GM12878 (cell line): ENCODE measurements at regions not wholly inside any gene's neighbourhood (a gene's known extent, or its start where the extent isn't known, plus 50 kb on each side); places are given as distances from the start of the nearest gene placed in this dataset.
A peak's percentile ranks its signal among the peaks of the same experiment; 100 is the strongest.

Experiments
- ASH2L ChIP-seq: fragments of 300-600, 200-600 bp; sonication (generic); IDR thresholded peaks from 2 replicates; pipeline ENCODE4 v1.6.1; 2017; ENCODE audit warnings: low read depth, mild to moderate bottlenecking, borderline replicate concordance
- BCL11A ChIP-seq: IDR thresholded peaks from 2 replicates; pipeline ENCODE4 v1.6.1; 2011; ENCODE audit warnings: low read depth, low read length
- CREM ChIP-seq: IDR thresholded peaks from 2 replicates; pipeline ENCODE4 v1.6.1; 2014; ENCODE audit warnings: antibody characterized with exemption, low read depth
- EGR1 ChIP-seq, 2 experiments: IDR thresholded peaks; 1 replicate in 1 of 2; 2 replicates in 1 of 2; pipeline ENCODE4 v1.6.1; 2011 to 2012; ENCODE audit warnings: low read depth in 2 of 2, low read length in 2 of 2, borderline replicate concordance in 1 of 2, mild to moderate bottlenecking in 1 of 2, moderate library complexity in 1 of 2
- ETV6 ChIP-seq, 2 experiments: fragments of 450-650 bp in 1 of 2; IDR thresholded peaks in 1 of 2; conservative IDR thresholded peaks in 1 of 2; 2 replicates each; pipeline ENCODE4 v1.6.1; 2014; ENCODE audit warnings: antibody characterized with exemption in 1 of 2, borderline replicate concordance in 1 of 2, low read depth in 1 of 2, mild to moderate bottlenecking in 1 of 2, moderate library complexity in 1 of 2
- GABPA ChIP-seq: IDR thresholded peaks from 2 replicates; pipeline ENCODE4 v1.6.1; 2014; ENCODE audit warnings: antibody characterized with exemption, low read depth, mild to moderate bottlenecking, inconsistent platforms
- IKZF2 ChIP-seq, 2 experiments: fragments of 450-650 bp; IDR thresholded peaks; 2 replicates each; pipeline ENCODE4 v1.6.1; 2017; ENCODE audit warnings: mild to moderate bottlenecking in 2 of 2, moderate library complexity in 2 of 2
- NFYA ChIP-seq: IDR thresholded peaks from 2 replicates; pipeline ENCODE4 v1.6.1; 2011; ENCODE audit warnings: low read depth, mild to moderate bottlenecking, low read length, improper control_type of control experiment, borderline replicate concordance
- PRDM15 ChIP-seq: fragments of 450-650 bp; formaldehyde crosslinking; IDR thresholded peaks from 2 replicates; pipeline ENCODE4 v1.4.0; 2020; ENCODE audit warnings: mild to moderate bottlenecking, moderate library complexity
- RAD51 ChIP-seq: fragments of 450-650 bp; IDR thresholded peaks from 2 replicates; pipeline ENCODE4 v1.6.1; 2016; ENCODE audit warnings: moderate library complexity, mild to moderate bottlenecking, inconsistent platforms
- RCOR1 ChIP-seq: conservative IDR thresholded peaks from 2 replicates; pipeline ENCODE4 v1.6.1; 2012; ENCODE audit warnings: low read depth, low read length, improper control_type of control experiment
- SMC3 ChIP-seq: IDR thresholded peaks from 2 replicates; pipeline ENCODE4 v1.6.1; 2011; ENCODE audit warnings: low read length, improper control_type of control experiment, borderline replicate concordance
- SREBF2 ChIP-seq: IDR thresholded peaks from 2 replicates; pipeline ENCODE4 v1.6.1; 2012; ENCODE audit warnings: mild to moderate bottlenecking, low read length
- SUPT20H ChIP-seq: IDR thresholded peaks from 2 replicates; pipeline ENCODE4 v1.6.1; 2011; ENCODE audit warnings: low read depth, mild to moderate bottlenecking, low read length, moderate library complexity, borderline replicate concordance; ENCODE audit not compliant: control insufficient read depth
- ZNF217 ChIP-seq: fragments of 450-650 bp; IDR thresholded peaks from 2 replicates; pipeline ENCODE4 v1.6.1; 2017; ENCODE audit warnings: antibody characterized with exemption, mild to moderate bottlenecking
- TF ChIP-seq, protein P1 (sequence below): fragments of 150-350 bp; IDR thresholded peaks from 2 replicates; pipeline ENCODE4 v1.6.1; 2014; ENCODE audit warnings: mild to moderate bottlenecking, low read depth, low read length

DNA sequence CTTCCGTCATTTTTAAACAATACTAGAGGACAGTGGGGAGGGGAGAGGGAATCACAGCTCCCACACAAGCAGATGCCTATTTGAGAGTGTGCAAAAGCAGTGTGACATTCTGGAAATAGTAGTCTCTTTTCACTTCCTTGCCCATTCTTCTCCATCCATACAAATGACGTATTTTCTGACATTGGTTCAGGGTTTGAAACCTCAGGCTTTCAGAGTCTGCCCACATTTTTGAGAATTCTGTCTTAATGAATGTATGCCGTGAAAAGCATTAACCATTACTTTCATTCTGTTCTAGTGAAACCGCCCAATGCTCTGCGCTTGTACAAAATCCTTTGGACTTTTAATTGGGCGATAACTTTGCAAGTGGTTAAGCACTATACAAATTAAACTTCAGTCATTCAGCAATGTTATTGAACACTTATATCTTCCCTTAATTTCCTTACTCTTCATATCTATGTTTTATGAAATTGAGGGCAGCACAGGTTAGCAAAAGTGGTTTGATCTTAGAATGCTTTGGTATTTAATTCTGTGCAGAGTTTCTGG is 265.7 kb downstream of the SOX4 start (continued):
- TF ChIP-seq PRDM15 (CRISPR knock-in tag) (no peak), ASH2L (no peak), ETV6 (conservative IDR thresholded peaks at IDR 0.05 in 1 of 2, IDR thresholded peaks at IDR 0.05 in 1 of 2; ENCODE audit: borderline replicate concordance in 1 of 2, low read depth in 1 of 2) (no peak), IKZF2 (IDR thresholded peaks at IDR 0.05) (peak; percentile 48 to 78; a peak in 3 of 4 replicates), GABPA (no peak), SREBF2 (no peak), NFYA (no peak), EGR1 (IDR thresholded peaks at IDR 0.05; ENCODE audit: borderline replicate concordance in 1 of 2, low read depth in 2 of 2, low read length in 2 of 2) (no peak), SMC3 (no peak), ZNF217 (no peak), BCL11A (no peak), SUPT20H (no peak), CREM (no peak), RAD51 (no peak), RCOR1 (no peak)
- TF ChIP-seq, protein P1, sequence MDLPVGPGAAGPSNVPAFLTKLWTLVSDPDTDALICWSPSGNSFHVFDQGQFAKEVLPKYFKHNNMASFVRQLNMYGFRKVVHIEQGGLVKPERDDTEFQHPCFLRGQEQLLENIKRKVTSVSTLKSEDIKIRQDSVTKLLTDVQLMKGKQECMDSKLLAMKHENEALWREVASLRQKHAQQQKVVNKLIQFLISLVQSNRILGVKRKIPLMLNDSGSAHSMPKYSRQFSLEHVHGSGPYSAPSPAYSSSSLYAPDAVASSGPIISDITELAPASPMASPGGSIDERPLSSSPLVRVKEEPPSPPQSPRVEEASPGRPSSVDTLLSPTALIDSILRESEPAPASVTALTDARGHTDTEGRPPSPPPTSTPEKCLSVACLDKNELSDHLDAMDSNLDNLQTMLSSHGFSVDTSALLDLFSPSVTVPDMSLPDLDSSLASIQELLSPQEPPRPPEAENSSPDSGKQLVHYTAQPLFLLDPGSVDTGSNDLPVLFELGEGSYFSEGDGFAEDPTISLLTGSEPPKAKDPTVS = no peak
